PFSK-1 (cell line): ENCODE measurements at regions not wholly inside any gene's neighbourhood (a gene's known extent, or its start where the extent isn't known, plus 50 kb on each side); places are given as distances from the start of the nearest gene placed in this dataset.

Experiments used
- POLR2AphosphoS5 ChIP-seq: IDR thresholded peaks from 2 replicates; pipeline ENCODE4 v1.6.1; 2012; ENCODE audit warnings: low read depth, mild to moderate bottlenecking, control low read depth, low read length, moderate library complexity
- TAF1 ChIP-seq: IDR thresholded peaks from 2 replicates; pipeline ENCODE4 v1.6.1; 2012; ENCODE audit warnings: low read length, control low read depth, borderline replicate concordance; ENCODE audit not compliant: insufficient read depth
- TF ChIP-seq, protein P1 (sequence below), 2 experiments: IDR thresholded peaks; 2 replicates each; pipeline versions ENCODE4 v1.6.1 to v1.8.0; 2011 to 2012; ENCODE audit warnings: low read depth in 2 of 2, low read length in 2 of 2, control low read depth in 1 of 2, inconsistent platforms in 1 of 2, mild to moderate bottlenecking in 1 of 2, moderate library complexity in 1 of 2; ENCODE audit not compliant: insufficient read depth in 1 of 2

DNA sequence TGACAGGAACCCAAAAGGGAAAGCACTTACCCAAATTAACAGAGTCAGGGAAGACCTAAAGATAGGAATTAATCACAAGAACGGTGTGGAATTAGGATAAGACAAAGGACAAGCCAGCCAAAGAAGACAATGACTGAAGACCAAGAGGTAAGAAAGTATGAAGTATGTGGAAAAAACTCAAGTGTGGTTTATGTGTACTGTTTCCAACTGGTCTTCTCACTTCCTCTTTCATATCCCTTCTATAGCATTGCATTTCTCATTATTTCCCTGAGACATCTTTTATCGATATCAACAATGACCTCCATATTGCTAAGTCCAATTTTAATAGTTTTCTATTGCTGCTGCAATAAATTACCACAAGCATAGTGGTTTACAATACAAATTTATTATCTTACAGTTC is 313.5 kb upstream of the SLC39A10 start:
- TF ChIP-seq, protein P1, sequence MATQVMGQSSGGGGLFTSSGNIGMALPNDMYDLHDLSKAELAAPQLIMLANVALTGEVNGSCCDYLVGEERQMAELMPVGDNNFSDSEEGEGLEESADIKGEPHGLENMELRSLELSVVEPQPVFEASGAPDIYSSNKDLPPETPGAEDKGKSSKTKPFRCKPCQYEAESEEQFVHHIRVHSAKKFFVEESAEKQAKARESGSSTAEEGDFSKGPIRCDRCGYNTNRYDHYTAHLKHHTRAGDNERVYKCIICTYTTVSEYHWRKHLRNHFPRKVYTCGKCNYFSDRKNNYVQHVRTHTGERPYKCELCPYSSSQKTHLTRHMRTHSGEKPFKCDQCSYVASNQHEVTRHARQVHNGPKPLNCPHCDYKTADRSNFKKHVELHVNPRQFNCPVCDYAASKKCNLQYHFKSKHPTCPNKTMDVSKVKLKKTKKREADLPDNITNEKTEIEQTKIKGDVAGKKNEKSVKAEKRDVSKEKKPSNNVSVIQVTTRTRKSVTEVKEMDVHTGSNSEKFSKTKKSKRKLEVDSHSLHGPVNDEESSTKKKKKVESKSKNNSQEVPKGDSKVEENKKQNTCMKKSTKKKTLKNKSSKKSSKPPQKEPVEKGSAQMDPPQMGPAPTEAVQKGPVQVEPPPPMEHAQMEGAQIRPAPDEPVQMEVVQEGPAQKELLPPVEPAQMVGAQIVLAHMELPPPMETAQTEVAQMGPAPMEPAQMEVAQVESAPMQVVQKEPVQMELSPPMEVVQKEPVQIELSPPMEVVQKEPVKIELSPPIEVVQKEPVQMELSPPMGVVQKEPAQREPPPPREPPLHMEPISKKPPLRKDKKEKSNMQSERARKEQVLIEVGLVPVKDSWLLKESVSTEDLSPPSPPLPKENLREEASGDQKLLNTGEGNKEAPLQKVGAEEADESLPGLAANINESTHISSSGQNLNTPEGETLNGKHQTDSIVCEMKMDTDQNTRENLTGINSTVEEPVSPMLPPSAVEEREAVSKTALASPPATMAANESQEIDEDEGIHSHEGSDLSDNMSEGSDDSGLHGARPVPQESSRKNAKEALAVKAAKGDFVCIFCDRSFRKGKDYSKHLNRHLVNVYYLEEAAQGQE (IDR thresholded peaks at IDR 0.05; ENCODE audit: insufficient read depth in 1 of 2, low read depth in 2 of 2, low read length in 2 of 2) = no peak
- TF ChIP-seq TAF1 (no peak), POLR2AphosphoS5 (no peak)
